ENCODE measurements at regions not wholly inside any gene's neighbourhood (a gene's known extent, or its start where the extent isn't known, plus 50 kb on each side); places are given as distances from the start of the nearest gene placed in this dataset.

DNA sequence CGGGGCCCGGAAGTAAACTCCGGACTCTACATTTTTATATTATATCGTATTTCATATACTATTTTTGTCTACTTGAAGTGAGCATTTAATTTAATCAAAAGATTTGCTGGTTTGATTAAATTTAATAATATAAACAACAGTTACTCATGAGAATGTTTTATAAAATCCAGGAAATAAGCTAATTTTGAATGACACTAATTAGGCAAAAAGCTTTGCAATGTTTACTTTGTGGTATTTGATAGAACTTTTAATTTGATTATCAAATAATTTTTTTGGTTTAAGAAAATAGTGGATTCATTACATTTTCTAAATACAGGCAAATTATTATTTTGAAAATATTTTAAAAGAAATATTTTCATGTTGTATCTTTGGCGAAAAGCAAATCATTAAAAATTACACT is 900.4 kb upstream of the CDH2 start:
- H3K9me3 ChIP-seq (ENCODE audit: control insufficient read depth, low read depth, low read length), result no peaks in the 10 kb centered on the region
- TF ChIP-seq, protein P1, sequence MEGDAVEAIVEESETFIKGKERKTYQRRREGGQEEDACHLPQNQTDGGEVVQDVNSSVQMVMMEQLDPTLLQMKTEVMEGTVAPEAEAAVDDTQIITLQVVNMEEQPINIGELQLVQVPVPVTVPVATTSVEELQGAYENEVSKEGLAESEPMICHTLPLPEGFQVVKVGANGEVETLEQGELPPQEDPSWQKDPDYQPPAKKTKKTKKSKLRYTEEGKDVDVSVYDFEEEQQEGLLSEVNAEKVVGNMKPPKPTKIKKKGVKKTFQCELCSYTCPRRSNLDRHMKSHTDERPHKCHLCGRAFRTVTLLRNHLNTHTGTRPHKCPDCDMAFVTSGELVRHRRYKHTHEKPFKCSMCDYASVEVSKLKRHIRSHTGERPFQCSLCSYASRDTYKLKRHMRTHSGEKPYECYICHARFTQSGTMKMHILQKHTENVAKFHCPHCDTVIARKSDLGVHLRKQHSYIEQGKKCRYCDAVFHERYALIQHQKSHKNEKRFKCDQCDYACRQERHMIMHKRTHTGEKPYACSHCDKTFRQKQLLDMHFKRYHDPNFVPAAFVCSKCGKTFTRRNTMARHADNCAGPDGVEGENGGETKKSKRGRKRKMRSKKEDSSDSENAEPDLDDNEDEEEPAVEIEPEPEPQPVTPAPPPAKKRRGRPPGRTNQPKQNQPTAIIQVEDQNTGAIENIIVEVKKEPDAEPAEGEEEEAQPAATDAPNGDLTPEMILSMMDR (conservative IDR thresholded peaks at IDR 0.05), result no peak
- H2BK120ac ChIP-seq (ENCODE audit: low read depth, low read length, poor library complexity, severe bottlenecking), result no peak overlapping the region
- H2BK20ac ChIP-seq (ENCODE audit: low read depth, low read length, poor library complexity, severe bottlenecking), result no peak overlapping the region
- H3K27ac ChIP-seq (ENCODE audit: insufficient read length, low read depth, low read length), result no peak overlapping the region
- H3K56ac ChIP-seq (ENCODE audit: insufficient read length, low read depth, low read length), result no peak overlapping the region
- H3K18ac ChIP-seq (ENCODE audit: insufficient read length, low read depth, low read length), result no peak overlapping the region
- Mint-ChIP-seq H3K27me3 (ENCODE audit: low read depth) (no peaks in the 10 kb centered on the region), H3K36me3 (ENCODE audit: insufficient read depth in 1 of 3, low read depth in 3 of 3) (no peaks in the 10 kb centered on the region), H3K9me3 (no peaks in the 10 kb centered on the region), H3K4me3 (no peak overlapping the region), H3K27ac (no peak overlapping the region), H3K4me1 (peaks cover 6 to 7% of the 10 kb centered on the region in 2 experiments)
- no peaks in the 10 kb centered on the region for H3K79me1 ChIP-seq (ENCODE audit: insufficient read depth, low read depth, low read length, poor library complexity, severe bottlenecking)
- H3K23me2 ChIP-seq (ENCODE audit: insufficient read length, low read depth, low read length, poor library complexity, severe bottlenecking), result no peaks in the 10 kb centered on the region
- no peak overlapping the region for H3K23ac ChIP-seq (ENCODE audit: insufficient read length, low read depth, low read length)
- no peak overlapping the region for H4K5ac ChIP-seq (ENCODE audit: insufficient read length, low read depth, low read length)
- DNase-seq, result no peak
- no peak overlapping the region for H4K91ac ChIP-seq (ENCODE audit: insufficient read length, low read depth, low read length)
- WGBS (ENCODE audit: extremely low coverage, insufficient read length, low lambda C conversion rate), result no CpG with 5 or more reads among the region's 5 CpGs
- H4K20me1 ChIP-seq (ENCODE audit: control insufficient read depth, insufficient read depth, insufficient read length), result no peaks in the 10 kb centered on the region
- H3K4me1 ChIP-seq (ENCODE audit: insufficient read depth, low read length), result peaks cover 3% of the 10 kb centered on the region
- H2AK5ac ChIP-seq (ENCODE audit: insufficient read length, low read length), result no peak overlapping the region
- H3K14ac ChIP-seq (ENCODE audit: insufficient read depth, low read length), result no peak overlapping the region
- H3K27me3 ChIP-seq (ENCODE audit: insufficient read depth, low read length), result no peaks in the 10 kb centered on the region
- no peak overlapping the region for H3K4me2 ChIP-seq (ENCODE audit: insufficient read depth, insufficient read length, low read length)
- no peak overlapping the region for H2BK12ac ChIP-seq (ENCODE audit: insufficient read length, low read depth, low read length)
- no peak overlapping the region for H3K9ac ChIP-seq (ENCODE audit: extremely low read depth, insufficient read length, low read length)
- no peak overlapping the region for H2AFZ ChIP-seq (ENCODE audit: low read length)
- no peak overlapping the region for H3K4ac ChIP-seq (ENCODE audit: low read depth, low read length)
- no peaks in the 10 kb centered on the region for H3K79me2 ChIP-seq (ENCODE audit: insufficient read depth, low read length)
- H2BK5ac ChIP-seq (ENCODE audit: insufficient read length, low read length), result no peak overlapping the region
- H4K8ac ChIP-seq (replicated peaks; ENCODE audit: insufficient read length, low read depth, low read length), result no peak overlapping the region
- no peak overlapping the region for H2BK15ac ChIP-seq (ENCODE audit: low read depth, low read length)
- H3T11ph ChIP-seq (ENCODE audit: low read length), result no peak overlapping the region
